ENCODE measurements at regions not wholly inside any gene's neighbourhood (a gene's known extent, or its start where the extent isn't known, plus 50 kb on each side); places are given as distances from the start of the nearest gene placed in this dataset.

DNA sequence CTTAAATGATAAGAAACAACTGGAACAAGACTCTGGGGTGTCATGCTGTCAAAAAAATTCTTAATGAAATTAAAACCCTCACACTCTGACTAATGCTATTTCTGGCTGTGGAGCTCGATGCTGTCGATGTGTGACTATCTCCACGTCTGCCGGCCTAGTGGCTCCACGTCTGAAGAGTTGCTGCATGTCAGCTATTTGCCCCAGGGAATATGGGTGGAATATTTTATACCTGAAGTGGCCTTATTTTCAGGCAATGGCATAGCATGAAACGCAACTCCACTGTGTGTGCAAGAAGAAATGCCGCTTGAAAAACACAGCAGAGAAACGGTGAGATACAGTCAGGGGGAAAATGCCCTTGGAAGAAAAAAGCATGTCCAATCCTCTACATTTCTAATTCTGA is 50.9 kb upstream of the MGMT start:
- TF ChIP-seq, protein P1, sequence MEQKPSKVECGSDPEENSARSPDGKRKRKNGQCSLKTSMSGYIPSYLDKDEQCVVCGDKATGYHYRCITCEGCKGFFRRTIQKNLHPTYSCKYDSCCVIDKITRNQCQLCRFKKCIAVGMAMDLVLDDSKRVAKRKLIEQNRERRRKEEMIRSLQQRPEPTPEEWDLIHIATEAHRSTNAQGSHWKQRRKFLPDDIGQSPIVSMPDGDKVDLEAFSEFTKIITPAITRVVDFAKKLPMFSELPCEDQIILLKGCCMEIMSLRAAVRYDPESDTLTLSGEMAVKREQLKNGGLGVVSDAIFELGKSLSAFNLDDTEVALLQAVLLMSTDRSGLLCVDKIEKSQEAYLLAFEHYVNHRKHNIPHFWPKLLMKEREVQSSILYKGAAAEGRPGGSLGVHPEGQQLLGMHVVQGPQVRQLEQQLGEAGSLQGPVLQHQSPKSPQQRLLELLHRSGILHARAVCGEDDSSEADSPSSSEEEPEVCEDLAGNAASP (CRISPR knock-in tag; IDR thresholded peaks at IDR 0.05; ENCODE audit: borderline replicate concordance), result no peak
- TF ChIP-seq KDM1A (CRISPR knock-in tag; IDR thresholded peaks at IDR 0.05), result no peak
- no peak for TF ChIP-seq HNF4A (CRISPR knock-in tag; IDR thresholded peaks at IDR 0.05)
- no peak for TF ChIP-seq NFYB (CRISPR knock-in tag; IDR thresholded peaks at IDR 0.05)
- TF ChIP-seq MIXL1 (CRISPR knock-in tag; IDR thresholded peaks at IDR 0.05), result no peak
- TF ChIP-seq THAP7 (CRISPR knock-in tag; IDR thresholded peaks at IDR 0.05), result no peak
- no peak for TF ChIP-seq MYNN (CRISPR knock-in tag; IDR thresholded peaks at IDR 0.05; ENCODE audit: low read depth)
- no peak for TF ChIP-seq ZNF343 (CRISPR knock-in tag; IDR thresholded peaks at IDR 0.05)
- TF ChIP-seq POLR2AphosphoS5 (IDR thresholded peaks at IDR 0.05; ENCODE audit: low read depth, low read length), result no peak
- no peak for TF ChIP-seq MTA3 (CRISPR knock-in tag; IDR thresholded peaks at IDR 0.05)
- TF ChIP-seq, protein P2, sequence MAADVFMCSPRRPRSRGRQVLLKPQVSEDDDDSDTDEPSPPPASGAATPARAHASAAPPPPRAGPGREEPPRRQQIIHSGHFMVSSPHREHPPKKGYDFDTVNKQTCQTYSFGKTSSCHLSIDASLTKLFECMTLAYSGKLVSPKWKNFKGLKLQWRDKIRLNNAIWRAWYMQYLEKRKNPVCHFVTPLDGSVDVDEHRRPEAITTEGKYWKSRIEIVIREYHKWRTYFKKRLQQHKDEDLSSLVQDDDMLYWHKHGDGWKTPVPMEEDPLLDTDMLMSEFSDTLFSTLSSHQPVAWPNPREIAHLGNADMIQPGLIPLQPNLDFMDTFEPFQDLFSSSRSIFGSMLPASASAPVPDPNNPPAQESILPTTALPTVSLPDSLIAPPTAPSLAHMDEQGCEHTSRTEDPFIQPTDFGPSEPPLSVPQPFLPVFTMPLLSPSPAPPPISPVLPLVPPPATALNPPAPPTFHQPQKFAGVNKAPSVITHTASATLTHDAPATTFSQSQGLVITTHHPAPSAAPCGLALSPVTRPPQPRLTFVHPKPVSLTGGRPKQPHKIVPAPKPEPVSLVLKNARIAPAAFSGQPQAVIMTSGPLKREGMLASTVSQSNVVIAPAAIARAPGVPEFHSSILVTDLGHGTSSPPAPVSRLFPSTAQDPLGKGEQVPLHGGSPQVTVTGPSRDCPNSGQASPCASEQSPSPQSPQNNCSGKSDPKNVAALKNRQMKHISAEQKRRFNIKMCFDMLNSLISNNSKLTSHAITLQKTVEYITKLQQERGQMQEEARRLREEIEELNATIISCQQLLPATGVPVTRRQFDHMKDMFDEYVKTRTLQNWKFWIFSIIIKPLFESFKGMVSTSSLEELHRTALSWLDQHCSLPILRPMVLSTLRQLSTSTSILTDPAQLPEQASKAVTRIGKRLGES (CRISPR knock-in tag; IDR thresholded peaks at IDR 0.05; ENCODE audit: borderline replicate concordance), result no peak
- no peak for TF ChIP-seq MXI1 (IDR thresholded peaks at IDR 0.05; ENCODE audit: borderline replicate concordance, low read depth, low read length)
- TF ChIP-seq, protein P3, sequence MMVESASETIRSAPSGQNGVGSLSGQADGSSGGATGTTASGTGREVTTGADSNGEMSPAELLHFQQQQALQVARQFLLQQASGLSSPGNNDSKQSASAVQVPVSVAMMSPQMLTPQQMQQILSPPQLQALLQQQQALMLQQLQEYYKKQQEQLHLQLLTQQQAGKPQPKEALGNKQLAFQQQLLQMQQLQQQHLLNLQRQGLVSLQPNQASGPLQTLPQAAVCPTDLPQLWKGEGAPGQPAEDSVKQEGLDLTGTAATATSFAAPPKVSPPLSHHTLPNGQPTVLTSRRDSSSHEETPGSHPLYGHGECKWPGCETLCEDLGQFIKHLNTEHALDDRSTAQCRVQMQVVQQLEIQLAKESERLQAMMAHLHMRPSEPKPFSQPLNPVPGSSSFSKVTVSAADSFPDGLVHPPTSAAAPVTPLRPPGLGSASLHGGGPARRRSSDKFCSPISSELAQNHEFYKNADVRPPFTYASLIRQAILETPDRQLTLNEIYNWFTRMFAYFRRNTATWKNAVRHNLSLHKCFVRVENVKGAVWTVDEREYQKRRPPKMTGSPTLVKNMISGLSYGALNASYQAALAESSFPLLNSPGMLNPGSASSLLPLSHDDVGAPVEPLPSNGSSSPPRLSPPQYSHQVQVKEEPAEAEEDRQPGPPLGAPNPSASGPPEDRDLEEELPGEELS (CRISPR knock-in tag; IDR thresholded peaks at IDR 0.05), result no peak

All from HepG2 (cell line).